Esophagus muscularis mucosa (tissue), 4 donors: ENCODE measurements at regions not wholly inside any gene's neighbourhood (a gene's known extent, or its start where the extent isn't known, plus 50 kb on each side); places are given as distances from the start of the nearest gene placed in this dataset.

Experiments
- DNase-seq: peaks from one replicate; pipeline ENCODE4 v3.0.0-alpha.2; 2017; ENCODE audit errors: extremely low spot score
- H3K27ac ChIP-seq, 4 donors: fragments of 200-600 bp; sonication (generic); replicated peaks in 1 of 4; 1 replicate in 3 of 4; 2 replicates in 1 of 4; pipeline ENCODE4 v1.5.1; 2016 to 2019; ENCODE audit warnings: mild to moderate bottlenecking in 1 of 4
- H3K27me3 ChIP-seq, 4 donors: fragments of 200-600 bp; sonication (generic); one replicate each; pipeline versions ENCODE4 v1.5.1 to v1.6.0; 2016 to 2019
- H3K36me3 ChIP-seq, 4 donors: fragments of 200-600 bp; sonication (generic); one replicate each; pipeline ENCODE4 v1.5.1; 2016 to 2019
- H3K4me1 ChIP-seq, 4 donors: fragments of 200-600 bp; sonication (generic); one replicate each; pipeline ENCODE4 v1.5.1; 2016 to 2019
- H3K4me3 ChIP-seq, 4 donors: fragments of 200-600 bp; sonication (generic); 1 replicate in 2 of 4; 2 replicates in 2 of 4; pipeline ENCODE4 v1.5.1; 2016 to 2019; ENCODE audit warnings: mild to moderate bottlenecking in 4 of 4, moderate library complexity in 1 of 4
- H3K9me3 ChIP-seq, 4 donors: fragments of 200-600 bp; sonication (generic); 1 replicate in 3 of 4; 2 replicates in 1 of 4; pipeline ENCODE4 v1.5.1; 2016 to 2019
- CTCF ChIP-seq, 3 experiments: fragments of 200-600 bp in 2 of 3; fragments of 450-650 bp in 1 of 3; sonication (generic) in 2 of 3; IDR thresholded peaks; one replicate each; pipeline ENCODE4 v1.5.1; 2017 to 2019; ENCODE audit warnings: antibody characterized with exemption in 3 of 3, mild to moderate bottlenecking in 2 of 3, moderate library complexity in 1 of 3
- EP300 ChIP-seq: sonication (generic); formaldehyde crosslinking; IDR thresholded peaks from one replicate; pipeline ENCODE4 v1.6.1; 2017; ENCODE audit warnings: antibody characterized with exemption
- POLR2A ChIP-seq: fragments of 450-650 bp; IDR thresholded peaks from one replicate; pipeline ENCODE4 v1.6.1; 2017; ENCODE audit warnings: antibody characterized with exemption, moderate library complexity, mild to moderate bottlenecking, low read depth
- POLR2AphosphoS5 ChIP-seq, 2 donors: sonication (generic); formaldehyde crosslinking; IDR thresholded peaks; one replicate each; pipeline ENCODE4 v1.6.1; 2017; ENCODE audit warnings: antibody characterized with exemption in 2 of 2
- WGBS: methylation state at CpG from one replicate; pipeline ENCODE4 v1.1.5; 2018; 5-methylcytosine and 5-hydroxymethylcytosine counted together
- intact Hi-C: fragments of 100-400 bp; cut with DNase I; formaldehyde crosslinking; loops from one replicate; pipeline ENCODE4 v1.15.1; 2023

GRCh38 chr16:50879873-50880695, 138.2 kb downstream of the CYLD start:
- peaks cover 0 to 18% (median 4%) of the 10 kb centered on the region in 4 donors for H3K4me1 ChIP-seq
- H3K36me3 ChIP-seq: no peaks in the 10 kb centered on the region
- no peak for TF ChIP-seq POLR2AphosphoS5 (IDR thresholded peaks at IDR 0.05)
- TF ChIP-seq EP300: no peak
- no peak for TF ChIP-seq POLR2A
- TF ChIP-seq CTCF (IDR thresholded peaks at IDR 0.05): no peak
- H3K27me3 ChIP-seq: peaks cover 0 to 27% (median 0%) of the 10 kb centered on the region in 4 donors
- H3K9me3 ChIP-seq: peaks cover 0 to 3% (median 0%) of the 10 kb centered on the region in 4 donors
- no peak overlapping the region for H3K27ac ChIP-seq
- peak; percentile 88 for DNase-seq
- WGBS: 26% methylated on average over 22 of the region's 24 CpGs
- intact Hi-C loops: no loop called here
- no peak overlapping the region for H3K4me3 ChIP-seq

GRCh38 chr16:50878966-50879615, 137.2 kb downstream of the CYLD start:
- H3K27me3 ChIP-seq: peaks cover 0 to 27% (median 0%) of the 10 kb centered on the region in 4 donors
- no peak overlapping the region for H3K27ac ChIP-seq
- intact Hi-C loops: no loop called here

GRCh38 chr16:50878536-50878935, 136.7 kb downstream of the CYLD start:
- TF ChIP-seq EP300: no peak
- TF ChIP-seq CTCF (IDR thresholded peaks at IDR 0.05): no peak
- TF ChIP-seq POLR2A: no peak
- TF ChIP-seq POLR2AphosphoS5 (IDR thresholded peaks at IDR 0.05): no peak
- 65% methylated on average over 3 of the region's 3 CpGs for WGBS
- H3K4me1 ChIP-seq: peaks cover 0 to 18% (median 4%) of the 10 kb centered on the region in 4 donors
- H3K27ac ChIP-seq: no peak overlapping the region
- no peaks in the 10 kb centered on the region for H3K36me3 ChIP-seq
- DNase-seq: peak; percentile 37
- H3K4me3 ChIP-seq: no peak overlapping the region
- peaks cover 0 to 27% (median 0%) of the 10 kb centered on the region in 4 donors for H3K27me3 ChIP-seq
- intact Hi-C loops: no loop called here
- H3K9me3 ChIP-seq: peaks cover 0 to 3% (median 0%) of the 10 kb centered on the region in 4 donors

More at GRCh38 chr16:50878966-50879615, 137.2 kb downstream of the CYLD start:
- H3K4me3 ChIP-seq: no peak overlapping the region
- no peak for TF ChIP-seq POLR2AphosphoS5 (IDR thresholded peaks at IDR 0.05)
- no peak for TF ChIP-seq POLR2A
- TF ChIP-seq EP300: no peak
- no peak for TF ChIP-seq CTCF (IDR thresholded peaks at IDR 0.05)
- no peaks in the 10 kb centered on the region for H3K36me3 ChIP-seq
- WGBS: 85% methylated on average over 15 of the region's 15 CpGs
- peaks cover 0 to 3% (median 0%) of the 10 kb centered on the region in 4 donors for H3K9me3 ChIP-seq
- DNase-seq: peak; percentile 90
- peaks cover 0 to 18% (median 4%) of the 10 kb centered on the region in 4 donors for H3K4me1 ChIP-seq

GRCh38 chr16:50876263-50876662, 134.4 kb downstream of the CYLD start:
- DNase-seq: peak; percentile 55
- TF ChIP-seq POLR2A (no peak), EP300 (no peak), CTCF (IDR thresholded peaks at IDR 0.05) (no peak), POLR2AphosphoS5 (IDR thresholded peaks at IDR 0.05) (no peak)
- Histone ChIP-seq H3K27me3 (peaks cover 0 to 27% (median 0%) of the 10 kb centered on the region in 4 donors), H3K9me3 (peaks cover 0 to 13% (median 9%) of the 10 kb centered on the region in 4 donors), H3K4me3 (no peak overlapping the region), H3K27ac (no peak overlapping the region), H3K36me3 (no peaks in the 10 kb centered on the region), H3K4me1 (peaks cover 0 to 10% (median 4%) of the 10 kb centered on the region in 4 donors)
- intact Hi-C loops: no loop called here
- 91% methylated on average over 4 of the region's 4 CpGs for WGBS
